ENCODE measurements at regions not wholly inside any gene's neighbourhood (a gene's known extent, or its start where the extent isn't known, plus 50 kb on each side); places are given as distances from the start of the nearest gene placed in this dataset.
"Not testable (repeated sequence)": the region's sequence is repeated elsewhere in the genome, so short reads cannot be mapped to it uniquely, and the experiment has no call there.

DNA sequence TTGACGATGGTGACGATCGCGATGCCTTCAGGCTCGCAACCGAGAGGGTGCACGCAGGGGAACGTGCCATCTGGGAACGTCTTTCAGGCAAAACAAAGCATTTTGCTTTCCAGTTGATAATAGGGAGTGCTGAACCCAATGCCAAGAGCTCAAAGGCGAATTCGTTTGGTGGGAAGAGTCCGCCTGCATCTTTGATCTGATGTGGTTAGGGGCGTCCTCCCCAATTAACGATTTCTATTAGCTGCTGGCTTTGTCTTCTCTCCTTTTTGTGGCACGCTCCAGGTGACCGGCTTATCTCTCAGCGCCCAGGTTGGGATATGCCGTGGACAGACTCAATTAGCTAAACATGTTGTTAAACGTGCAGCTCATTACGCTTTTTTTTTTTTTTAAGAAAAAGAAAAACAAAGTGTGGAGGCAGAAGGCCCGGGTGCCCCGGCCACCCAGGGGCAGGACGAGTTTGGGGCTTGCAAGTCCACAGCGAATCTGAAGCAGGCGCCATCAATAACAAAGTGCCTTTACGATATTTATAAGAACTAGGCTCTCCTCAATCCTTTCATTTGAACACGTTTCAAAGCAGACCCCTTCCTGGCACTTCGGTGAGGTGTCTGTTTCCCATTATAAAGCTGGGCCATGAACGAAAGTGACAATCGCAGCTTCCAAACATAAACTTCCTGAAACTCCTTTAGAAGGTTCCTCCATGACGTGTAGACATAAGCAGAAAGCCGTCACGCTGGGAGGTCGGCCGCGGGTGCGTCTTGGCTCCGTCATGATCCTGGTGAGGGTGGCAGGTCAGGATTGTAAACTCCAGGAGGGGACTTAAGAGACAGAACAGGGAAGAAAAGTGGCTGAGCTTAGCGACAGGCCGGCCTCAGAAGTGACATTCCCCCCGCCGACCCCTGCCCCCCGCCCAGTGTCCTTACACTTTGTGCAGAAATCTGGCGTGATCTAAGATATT is 155.3 kb downstream of the LAT start:
- not testable (repeated sequence) for FAIRE-seq

DNA sequence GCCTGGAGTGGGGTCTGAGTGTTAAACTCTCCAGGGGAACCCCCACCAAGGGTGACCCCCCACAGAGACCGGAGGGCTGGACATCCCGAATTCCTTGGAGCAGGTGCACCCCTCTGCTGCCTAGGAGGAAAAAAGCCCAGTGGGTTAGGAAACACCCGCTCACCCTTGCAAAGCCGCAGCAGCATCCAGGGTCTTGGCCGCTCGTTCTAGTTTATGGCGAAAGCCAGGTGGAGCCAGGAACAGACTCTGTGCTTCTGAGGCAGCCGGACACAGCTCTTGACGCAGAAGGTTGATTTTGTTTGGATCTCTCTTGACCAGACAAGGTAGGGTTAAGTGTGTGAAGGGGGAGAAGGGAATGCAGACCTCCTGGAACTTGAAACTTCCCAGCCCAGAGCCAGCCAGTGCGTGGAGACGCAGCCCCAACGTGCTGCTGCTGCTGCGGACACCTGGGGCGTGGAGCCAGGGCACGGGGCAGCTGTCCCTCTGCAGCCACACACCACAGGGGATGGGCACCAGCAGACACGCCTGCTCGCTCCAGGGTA is 154.5 kb downstream of the LAT start:
- FAIRE-seq, result no peak

GRCh38 chr16:29138698-29139097 is 153.8 kb downstream of the LAT start:
- FAIRE-seq, result not testable (repeated sequence)

GRCh38 chr16:29137894-29138662 is 153.2 kb downstream of the LAT start:
- not testable (repeated sequence) for FAIRE-seq

DNA sequence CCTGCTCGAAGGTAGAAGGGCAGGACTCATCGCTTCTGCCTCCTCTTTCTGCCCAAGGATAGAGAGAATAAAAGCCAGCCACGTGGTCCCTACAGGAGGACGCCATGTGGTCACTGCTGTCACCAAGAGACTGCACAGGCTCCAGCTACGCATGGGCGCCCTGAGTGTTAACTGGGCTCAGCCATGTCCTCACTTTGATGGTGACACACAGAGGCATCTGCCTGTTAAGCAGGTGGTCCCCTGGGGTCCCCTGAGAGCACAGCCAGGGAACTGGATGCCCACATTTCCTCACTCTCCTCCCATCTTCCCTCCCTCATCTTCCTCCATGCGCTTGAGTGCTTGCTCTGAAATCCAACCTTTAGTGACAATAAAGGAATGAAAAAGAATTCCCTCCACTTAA is 152.6 kb downstream of the LAT start:
- not testable (repeated sequence) for FAIRE-seq

DNA sequence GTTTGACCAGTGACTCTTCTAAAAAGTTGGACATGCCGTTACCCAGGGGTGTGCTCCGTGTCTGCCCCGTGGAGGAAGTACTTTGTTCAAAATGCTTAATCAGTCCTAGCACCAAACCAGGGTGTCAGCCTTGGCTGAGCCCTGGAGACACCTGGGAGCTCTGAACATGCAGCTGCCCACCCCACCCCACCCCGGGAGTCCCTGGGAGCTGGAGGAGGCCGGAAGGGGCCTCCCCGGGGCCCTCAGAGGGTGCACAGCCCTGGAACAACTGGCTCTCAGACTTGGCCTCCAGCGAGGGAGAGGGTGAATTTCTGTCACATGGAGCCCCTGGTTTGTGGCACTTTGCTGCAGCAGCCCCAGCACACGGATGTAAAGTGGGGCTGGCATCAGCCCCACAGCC is 152.1 kb downstream of the LAT start:
- not testable (repeated sequence) for FAIRE-seq

DNA sequence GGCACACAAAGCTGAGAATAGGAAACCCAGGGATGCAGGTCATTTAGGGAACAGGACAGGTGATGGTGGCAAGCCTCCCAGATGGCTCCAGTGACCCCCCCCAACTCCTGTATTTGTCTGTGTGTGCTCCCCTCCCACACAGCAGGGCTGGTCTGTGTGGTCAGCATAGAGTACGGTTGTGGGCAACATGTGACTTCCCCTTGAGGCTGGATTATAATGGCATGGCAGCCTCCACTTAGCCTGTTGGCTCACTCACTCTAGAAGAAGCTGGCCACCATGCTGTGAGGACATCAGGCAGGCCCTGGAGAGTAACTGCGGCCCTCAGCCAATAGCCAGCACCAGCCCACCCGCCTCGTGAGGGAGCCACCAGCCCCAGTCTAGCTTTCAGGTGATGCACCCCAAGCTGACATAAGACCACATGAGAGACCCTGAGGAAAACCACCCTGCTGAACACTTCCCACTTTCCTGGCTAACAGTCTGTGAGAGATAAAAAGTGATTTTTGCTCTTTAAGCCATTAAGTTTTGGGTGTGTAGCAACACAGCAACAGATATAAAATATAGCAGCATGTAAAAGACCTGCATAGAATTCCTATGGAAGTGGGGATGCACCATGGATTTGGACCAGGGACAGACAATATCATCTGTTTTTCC is 151.3 kb downstream of the LAT start:
- FAIRE-seq, result not testable (repeated sequence)

DNA sequence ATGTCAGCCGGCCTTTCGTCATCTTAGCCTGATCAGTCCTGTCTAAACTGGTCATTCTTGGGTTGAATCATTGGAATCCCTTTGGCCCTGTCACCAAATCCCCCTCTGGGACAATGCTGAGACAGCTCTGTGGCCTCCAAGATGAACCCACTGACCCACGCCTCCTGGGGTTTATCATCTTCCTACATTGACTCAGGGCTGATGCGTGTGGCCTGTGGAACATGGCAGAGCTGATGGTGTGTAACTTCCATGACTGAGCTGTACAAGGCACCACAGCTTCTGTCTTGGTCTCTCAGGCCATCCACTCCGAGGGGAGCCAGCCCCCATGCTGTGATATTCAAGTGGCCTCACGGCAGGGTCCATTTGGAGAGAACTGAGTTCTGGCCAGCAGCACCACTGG is 150.2 kb downstream of the LAT start:
- FAIRE-seq, result not testable (repeated sequence)

DNA sequence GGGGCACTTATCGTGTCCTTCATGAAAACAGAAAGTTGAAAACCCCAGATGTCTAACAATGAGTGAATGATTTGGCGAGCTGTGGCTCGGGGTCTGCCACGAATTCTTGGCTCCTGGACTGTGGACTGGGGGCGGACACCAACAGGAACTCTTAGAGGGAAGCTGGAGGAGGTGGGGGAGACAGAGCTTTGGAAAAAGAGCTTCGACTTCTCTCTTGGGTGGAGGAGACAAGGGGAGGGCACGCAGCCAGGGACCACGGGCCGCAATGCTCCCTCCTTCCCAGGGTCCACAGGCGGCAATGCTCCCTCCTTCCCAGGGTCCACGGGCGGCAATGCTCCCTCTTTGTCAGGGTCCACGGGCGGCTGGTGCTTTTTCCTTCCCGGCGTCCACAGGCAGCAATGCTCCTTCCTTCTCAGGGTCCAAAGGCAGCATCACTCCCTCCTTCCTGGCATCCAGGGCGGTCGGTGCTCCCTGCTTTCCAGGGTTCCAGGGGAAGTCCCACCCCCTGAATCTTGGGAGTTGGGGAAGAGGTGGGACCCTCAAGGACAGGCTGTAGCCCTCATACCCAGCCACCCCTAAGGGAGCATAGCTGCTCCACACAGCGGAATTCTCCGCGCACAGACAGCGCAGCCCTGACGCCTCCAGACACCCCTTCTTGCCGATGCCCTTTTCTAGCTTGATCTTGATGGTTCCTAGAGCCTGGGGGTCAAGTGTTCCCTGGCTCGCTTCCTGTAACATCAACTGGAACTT is 149.0 kb downstream of the LAT start:
- not testable (repeated sequence) for FAIRE-seq

DNA sequence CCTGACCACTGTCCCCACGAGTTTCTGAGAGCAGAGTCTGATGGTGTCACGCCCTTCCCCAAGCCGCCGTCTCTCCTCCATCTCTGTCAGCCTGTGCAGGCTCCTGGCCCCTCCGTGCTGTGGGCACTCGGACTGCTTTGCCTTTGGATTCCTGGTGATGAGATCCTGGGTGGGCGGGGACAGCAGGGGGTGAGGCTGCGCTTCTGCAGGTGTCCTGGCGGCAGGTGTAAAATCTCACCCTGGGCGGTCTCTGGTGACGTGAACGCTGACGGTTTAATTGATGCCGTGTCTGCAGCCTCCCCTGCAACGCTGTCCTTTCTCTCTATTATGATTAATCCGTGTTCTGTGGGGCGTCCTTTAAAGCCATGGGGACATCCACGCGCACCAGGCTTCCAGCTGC is 148.0 kb downstream of the LAT start:
- FAIRE-seq, result not testable (repeated sequence)

DNA sequence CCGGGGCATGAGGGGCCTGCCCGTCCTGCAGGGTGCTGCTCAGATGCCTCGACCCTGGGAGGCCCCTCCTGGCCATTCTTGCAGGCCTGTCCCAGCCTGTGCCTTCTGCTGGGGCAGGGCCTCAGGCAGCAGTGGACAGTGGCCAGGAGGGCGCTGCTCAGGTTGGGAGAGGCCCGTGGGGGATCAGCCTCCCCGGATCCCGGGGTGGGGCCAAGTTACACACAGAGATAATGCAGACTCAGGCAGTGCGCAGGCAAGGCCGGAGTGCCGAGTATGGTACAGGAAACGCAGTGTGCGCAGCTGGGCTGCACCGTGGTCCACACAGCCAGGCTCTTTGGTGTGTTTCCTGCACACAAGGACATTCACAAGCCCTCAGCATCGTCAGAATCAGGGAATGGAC is 147.6 kb downstream of the LAT start:
- not testable (repeated sequence) for FAIRE-seq

DNA sequence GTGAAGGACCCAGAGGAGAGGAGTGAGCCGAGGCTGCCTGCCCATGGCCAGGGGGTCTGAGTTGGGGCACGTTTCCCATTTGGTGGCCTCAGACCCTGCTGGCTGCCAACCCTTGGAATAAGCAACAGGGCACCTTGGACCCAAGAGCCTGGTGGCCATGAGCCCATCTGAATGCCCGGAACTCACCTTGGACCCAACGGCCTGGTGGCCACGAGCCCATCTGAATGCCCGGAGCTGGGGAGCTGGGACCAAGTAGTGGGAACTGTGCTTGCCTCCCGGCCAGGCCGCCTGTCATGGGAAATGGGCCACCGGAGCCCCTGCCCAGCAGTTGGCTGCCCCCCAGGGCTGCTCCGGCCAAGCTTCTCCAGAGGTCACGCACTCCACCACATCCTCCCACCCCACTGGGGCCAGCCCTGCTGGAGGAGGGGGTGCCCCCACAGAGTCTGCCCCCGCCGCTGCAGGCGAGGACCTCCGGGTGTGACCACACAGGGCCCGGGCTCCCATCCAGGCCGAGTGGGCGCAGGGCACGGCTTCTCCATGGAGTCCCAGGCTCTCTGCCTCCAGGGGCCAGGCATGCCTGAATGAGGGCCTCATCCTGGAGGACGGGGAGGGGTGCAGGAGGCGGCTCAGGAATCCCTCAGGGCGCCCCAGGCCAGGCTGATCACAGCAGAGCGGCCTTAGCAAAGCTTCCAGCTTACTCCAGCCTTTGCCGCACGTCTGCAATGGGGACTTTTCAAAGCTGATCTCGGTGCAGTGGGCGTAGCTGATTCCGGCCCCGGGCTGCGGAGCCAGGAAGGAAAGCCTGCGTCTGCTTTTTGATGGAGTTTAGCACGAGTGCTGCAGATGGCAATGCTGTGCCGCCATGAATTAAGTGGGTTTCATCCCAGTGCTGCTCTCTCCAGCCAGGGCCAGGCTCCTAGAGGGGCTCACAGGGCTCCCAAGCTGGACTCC is 146.3 kb downstream of the LAT start:
- FAIRE-seq, result not testable (repeated sequence)

DNA sequence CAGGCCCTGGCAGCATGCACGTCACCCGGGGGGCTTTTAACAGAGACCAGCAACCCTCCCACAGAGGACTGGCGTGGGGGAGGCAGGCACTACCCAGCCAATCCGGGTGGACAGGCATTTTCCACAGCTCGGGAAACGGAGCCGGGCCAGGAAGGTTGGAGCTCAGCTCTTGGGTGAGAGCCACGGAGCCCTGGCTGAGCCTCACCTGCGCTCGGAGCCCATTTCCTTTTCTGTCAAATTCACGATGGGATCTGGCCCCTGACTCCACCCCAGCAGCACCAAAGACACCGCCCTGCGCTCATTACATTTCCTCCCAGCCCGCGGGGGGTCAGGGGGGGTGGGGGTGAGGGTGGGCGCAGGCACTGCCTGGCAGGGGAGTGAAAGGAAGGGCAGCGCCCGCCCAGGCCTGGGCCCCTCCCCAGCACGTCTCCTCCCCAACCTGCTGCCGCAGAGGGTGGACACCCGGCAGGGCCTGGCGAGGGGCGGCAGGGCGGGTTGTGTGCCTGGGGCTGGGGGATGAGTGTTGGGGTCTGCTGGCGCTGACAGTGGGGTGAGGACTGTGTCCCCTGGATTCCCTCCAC is 145.4 kb downstream of the LAT start:
- not testable (repeated sequence) for FAIRE-seq

DNA sequence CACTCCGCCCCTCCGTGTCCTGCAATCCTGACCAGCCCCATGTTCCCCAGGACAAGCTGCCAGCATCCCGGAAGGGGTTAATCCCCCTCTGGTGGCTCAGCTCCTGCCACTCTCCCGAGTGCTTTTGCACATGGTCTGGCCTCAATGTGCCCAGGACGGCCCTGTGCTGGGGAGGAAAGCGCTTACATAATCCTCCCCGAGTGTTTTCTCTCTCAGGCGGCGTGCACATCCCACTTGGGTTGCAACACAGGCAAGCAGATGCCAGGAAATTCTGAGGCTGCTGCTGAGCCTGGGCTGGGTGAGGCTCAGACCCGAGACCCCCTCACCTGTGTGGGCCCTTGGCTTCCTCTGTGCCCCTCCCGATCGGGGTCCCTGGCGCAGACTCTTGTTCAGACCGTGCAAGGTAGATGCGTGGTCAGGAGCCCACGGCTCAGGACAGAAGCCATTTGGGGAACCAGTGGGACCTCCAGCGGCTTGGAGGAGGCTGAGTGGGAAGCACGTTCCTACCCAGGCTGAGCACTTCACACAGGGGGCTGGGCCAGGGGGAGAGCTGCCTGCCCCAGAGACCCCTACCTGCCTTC is 144.7 kb downstream of the LAT start:
- not testable (repeated sequence) for FAIRE-seq

DNA sequence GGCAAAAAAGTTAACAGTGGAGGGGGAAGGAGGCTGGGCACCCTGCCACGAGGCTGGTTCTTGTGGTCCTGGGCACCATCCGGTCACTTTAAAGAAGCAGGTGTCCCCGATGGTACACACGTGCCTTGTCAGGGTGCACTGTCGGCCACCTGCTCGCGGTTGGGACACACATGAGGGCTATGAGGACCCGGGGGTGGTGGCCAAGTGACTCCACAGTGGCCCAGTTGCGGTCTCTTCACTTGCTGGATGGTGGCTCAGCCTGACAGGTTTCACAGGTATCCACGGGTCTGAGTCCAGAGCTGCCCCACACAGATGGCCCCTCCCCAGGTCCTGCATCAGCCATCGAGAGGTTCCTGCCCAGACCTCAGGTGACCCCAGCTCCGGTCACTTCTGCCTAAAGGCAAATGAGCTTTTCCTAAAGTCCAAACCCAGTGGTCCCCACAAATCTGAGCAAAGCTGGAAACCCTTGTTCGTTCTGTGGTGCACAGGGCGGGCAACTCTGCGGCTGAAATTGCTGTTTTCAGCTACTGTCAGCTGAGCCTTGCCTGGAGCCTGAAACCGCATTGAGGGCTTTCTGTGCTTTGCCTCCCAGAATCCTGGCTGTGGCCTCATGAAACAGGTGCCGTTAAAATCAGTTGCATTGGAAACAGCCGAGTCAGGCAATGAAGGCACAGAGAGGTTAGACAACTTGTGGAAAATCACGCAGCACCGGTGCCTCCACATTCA is 144.0 kb downstream of the LAT start:
- FAIRE-seq, result not testable (repeated sequence)

GRCh38 chr16:29127806-29128420 is 143.1 kb downstream of the LAT start:
- not testable (repeated sequence) for FAIRE-seq

- FAIRE-seq, result no peak
These were observed 141.8 kb downstream of the LAT start for GRCh38 chr16:29126616-29127015.

- FAIRE-seq, result no peak
These were observed 141.2 kb downstream of the LAT start for GRCh38 chr16:29126057-29126494.

DNA sequence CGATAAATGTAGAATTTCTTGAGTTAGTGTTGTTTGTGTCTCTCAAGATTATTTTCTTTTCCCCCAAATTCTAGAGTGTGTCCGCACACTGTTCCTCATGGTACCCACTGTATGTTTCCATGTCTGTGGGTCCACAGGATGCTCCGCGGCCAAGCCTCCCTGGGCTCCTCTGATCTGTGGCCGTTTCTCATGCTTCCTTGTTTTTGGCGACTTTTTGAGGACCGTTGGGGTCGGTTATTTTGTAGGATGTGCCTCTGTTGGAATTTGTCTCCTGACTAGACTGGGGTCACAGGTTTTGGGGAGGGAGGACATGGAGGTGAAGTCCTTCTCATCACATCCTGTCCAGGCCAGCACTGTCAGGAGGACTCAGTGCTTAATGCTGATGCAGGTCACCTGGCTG is 140.0 kb downstream of the LAT start:
- FAIRE-seq, result no peak

All from islet of Langerhans (tissue), 1 donor.